Duodenal mucosa (tissue), 2 donors: ENCODE measurements at regions not wholly inside any gene's neighbourhood (a gene's known extent, or its start where the extent isn't known, plus 50 kb on each side); places are given as distances from the start of the nearest gene placed in this dataset.

Experiments used
- H3K27ac ChIP-seq: one replicate; pipeline ENCODE4 v1.7.0; 2013; ENCODE audit warnings: low read depth, low read length
- H3K27me3 ChIP-seq, 2 donors: one replicate each; pipeline ENCODE4 v1.7.0; 2013; ENCODE audit warnings: low read length in 2 of 2, control low read depth in 1 of 2; ENCODE audit not compliant: insufficient read depth in 2 of 2, control insufficient read depth in 1 of 2
- H3K36me3 ChIP-seq, 2 donors: one replicate each; pipeline ENCODE4 v1.7.0; 2013; ENCODE audit warnings: low read length in 2 of 2, control low read depth in 1 of 2; ENCODE audit not compliant: insufficient read depth in 2 of 2, control insufficient read depth in 1 of 2
- H3K4me1 ChIP-seq, 2 donors: one replicate each; pipeline ENCODE4 v1.7.0; 2013; ENCODE audit warnings: low read length in 2 of 2, control low read depth in 1 of 2; ENCODE audit not compliant: insufficient read depth in 2 of 2, control insufficient read depth in 1 of 2
- H3K4me3 ChIP-seq, 2 donors: one replicate each; pipeline ENCODE4 v1.7.0; 2013; ENCODE audit warnings: low read length in 2 of 2, low read depth in 1 of 2
- H3K9ac ChIP-seq, 2 donors: one replicate each; pipeline ENCODE4 v1.7.0; 2013; ENCODE audit warnings: low read length in 2 of 2, low read depth in 1 of 2
- H3K9me3 ChIP-seq, 2 donors: one replicate each; pipeline ENCODE4 v1.7.0; 2013; ENCODE audit warnings: low read length in 2 of 2, control low read depth in 1 of 2; ENCODE audit not compliant: control insufficient read depth in 1 of 2

- H3K36me3 ChIP-seq, result no peaks in the 10 kb centered on the region
- no peak overlapping the region for H3K4me3 ChIP-seq
- H3K27me3 ChIP-seq, result no peaks in the 10 kb centered on the region
- no peaks in the 10 kb centered on the region for H3K9me3 ChIP-seq
- no peaks in the 10 kb centered on the region for H3K4me1 ChIP-seq
- H3K27ac ChIP-seq, result no peak overlapping the region
- H3K9ac ChIP-seq, result no peak overlapping the region
These were observed 116.8 kb upstream of the MEIS1 start for GRCh38 chr2:66318009-66318561.

- no peaks in the 10 kb centered on the region for H3K36me3 ChIP-seq
- H3K9ac ChIP-seq, result no peak overlapping the region
- no peaks in the 10 kb centered on the region for H3K4me1 ChIP-seq
- H3K4me3 ChIP-seq, result no peak overlapping the region
- H3K27me3 ChIP-seq, result no peaks in the 10 kb centered on the region
- H3K9me3 ChIP-seq, result no peaks in the 10 kb centered on the region
- no peak overlapping the region for H3K27ac ChIP-seq
These were observed 117.5 kb upstream of the MEIS1 start for GRCh38 chr2:66317268-66317890.

- no peaks in the 10 kb centered on the region for H3K36me3 ChIP-seq
- H3K4me1 ChIP-seq, result peaks cover 2 to 11% of the 10 kb centered on the region in 2 donors
- H3K9me3 ChIP-seq, result no peaks in the 10 kb centered on the region
- no peak overlapping the region for H3K4me3 ChIP-seq
- no peaks in the 10 kb centered on the region for H3K27me3 ChIP-seq
- H3K27ac ChIP-seq, result no peak overlapping the region
- H3K9ac ChIP-seq, result no peak overlapping the region
These were observed 128.4 kb upstream of the MEIS1 start for GRCh38 chr2:66306483-66306882.

GRCh38 chr2:66305718-66306117, 129.2 kb upstream of the MEIS1 start:
- no peaks in the 10 kb centered on the region for H3K27me3 ChIP-seq
- no peaks in the 10 kb centered on the region for H3K9me3 ChIP-seq
- H3K36me3 ChIP-seq, result no peaks in the 10 kb centered on the region
- no peak overlapping the region for H3K9ac ChIP-seq
- no peak overlapping the region for H3K27ac ChIP-seq
- peaks cover 2 to 11% of the 10 kb centered on the region in 2 donors for H3K4me1 ChIP-seq
- no peak overlapping the region for H3K4me3 ChIP-seq

- H3K27ac ChIP-seq, result no peak overlapping the region
- H3K9ac ChIP-seq, result no peak overlapping the region
- no peaks in the 10 kb centered on the region for H3K27me3 ChIP-seq
- H3K36me3 ChIP-seq, result no peaks in the 10 kb centered on the region
- H3K4me1 ChIP-seq, result peaks cover 2 to 11% of the 10 kb centered on the region in 2 donors
- H3K9me3 ChIP-seq, result no peaks in the 10 kb centered on the region
- H3K4me3 ChIP-seq, result no peak overlapping the region
These were observed 131.5 kb upstream of the MEIS1 start for GRCh38 chr2:66303471-66303870.

GRCh38 chr2:66301767-66302140, 133.2 kb upstream of the MEIS1 start:
- Histone ChIP-seq H3K9ac (no peak overlapping the region), H3K4me1 (peaks cover 2 to 6% of the 10 kb centered on the region in 2 donors), H3K36me3 (no peaks in the 10 kb centered on the region), H3K4me3 (no peak overlapping the region), H3K27ac (no peak overlapping the region), H3K27me3 (no peaks in the 10 kb centered on the region), H3K9me3 (no peaks in the 10 kb centered on the region)

GRCh38 chr2:66301022-66301766, 133.7 kb upstream of the MEIS1 start:
- Histone ChIP-seq H3K4me3 (no peak overlapping the region), H3K4me1 (peaks cover 0 to under 1% of the 10 kb centered on the region in 2 donors), H3K36me3 (no peaks in the 10 kb centered on the region), H3K27ac (no peak overlapping the region), H3K9me3 (no peaks in the 10 kb centered on the region), H3K9ac (no peak overlapping the region), H3K27me3 (no peaks in the 10 kb centered on the region)

- Histone ChIP-seq H3K4me3 (no peak overlapping the region), H3K4me1 (no peaks in the 10 kb centered on the region)
These were observed 151.1 kb upstream of the MEIS1 start for GRCh38 chr2:66283787-66284186.

GRCh38 chr2:66281980-66282379, 152.9 kb upstream of the MEIS1 start:
- Histone ChIP-seq H3K27ac (no peak overlapping the region), H3K4me1 (no peaks in the 10 kb centered on the region), H3K9ac (no peak overlapping the region), H3K36me3 (no peaks in the 10 kb centered on the region), H3K27me3 (no peaks in the 10 kb centered on the region), H3K9me3 (no peaks in the 10 kb centered on the region), H3K4me3 (no peak overlapping the region)

More at GRCh38 chr2:66283787-66284186, 151.1 kb upstream of the MEIS1 start:
- H3K9me3 ChIP-seq, result no peaks in the 10 kb centered on the region
- no peak overlapping the region for H3K9ac ChIP-seq
- no peak overlapping the region for H3K27ac ChIP-seq
- no peaks in the 10 kb centered on the region for H3K36me3 ChIP-seq
- H3K27me3 ChIP-seq, result no peaks in the 10 kb centered on the region

- Histone ChIP-seq H3K4me1 (no peaks in the 10 kb centered on the region), H3K27me3 (no peaks in the 10 kb centered on the region), H3K36me3 (no peaks in the 10 kb centered on the region), H3K27ac (no peak overlapping the region), H3K9ac (no peak overlapping the region), H3K4me3 (no peak overlapping the region), H3K9me3 (no peaks in the 10 kb centered on the region)
These were observed 155.9 kb upstream of the MEIS1 start for GRCh38 chr2:66279024-66279423.
